A549 (cell line): ENCODE measurements at regions not wholly inside any gene's neighbourhood (a gene's known extent, or its start where the extent isn't known, plus 50 kb on each side); places are given as distances from the start of the nearest gene placed in this dataset.

Experiments used
- ATAC-seq, 2 experiments: fragments of 200-7000 bp in 1 of 2; fragments of >200 bp in 1 of 2; cut with Nextera tagmentation in 1 of 2; cut with Tn5 transposase in 1 of 2; 3 replicates each; pipeline versions ENCODE4 v1.8.0 to v1.9.1; 2018 to 2020; ENCODE audit warnings: mild to moderate bottlenecking in 1 of 2, moderate library complexity in 1 of 2
- CTCF ChIA-PET: fragments of 300-600 bp; sonication (Branson Sonifier 250); formaldehyde crosslinking; extraction: SDS; loops from one replicate; lab custom pipeline; 2021; ENCODE audit warnings: antibody characterized with exemption, inconsistent platforms; lab: Yijun Ruan, JAX
- POLR2A ChIA-PET: fragments of 350-600 bp; formaldehyde crosslinking; extraction: SDS; loops from one replicate; lab custom pipeline; 2021; ENCODE audit warnings: antibody characterized with exemption, inconsistent platforms; lab: Yijun Ruan, JAX
- DNase-seq, 2 experiments: peaks; one replicate each; pipeline versions ENCODE4 v3.0.0 to v3.0.0-alpha.2; 2011 to 2016; ENCODE audit warnings: low read depth in 1 of 2, low spot score in 1 of 2
- FAIRE-seq: peaks from 2 replicates; lab custom pipeline; 2011; peaks lifted over from hg19 to GRCh38; lab: Jason Lieb, UNC
- H3K27ac ChIP-seq, 2 experiments: fragments of >200 bp; sonication (Bioruptor Twin); formaldehyde crosslinking; 3 replicates each; pipeline ENCODE4 v1.5.1; 2016 to 2017
- H3K4me1 ChIP-seq: fragments of >200 bp; sonication (Bioruptor Twin); formaldehyde crosslinking; 3 replicates; pipeline ENCODE4 v1.6.1; 2016
- H3K4me2 ChIP-seq: fragments of >200 bp; sonication (Bioruptor Twin); formaldehyde crosslinking; 3 replicates; pipeline ENCODE4 v1.6.1; 2016
- H3K4me3 ChIP-seq: fragments of >200 bp; sonication (Bioruptor Twin); formaldehyde crosslinking; 3 replicates; pipeline ENCODE4 v1.5.1; 2016
- H3K9me3 ChIP-seq: fragments of >200 bp; sonication (Bioruptor Twin); formaldehyde crosslinking; 3 replicates; pipeline ENCODE4 v1.6.1; 2016
- ATOH8 ChIP-seq: fragments of 250-450 bp; sonication (Bioruptor Pico); IDR thresholded peaks from 2 replicates; pipeline ENCODE4 v1.5.0; 2020; ENCODE audit warnings: low read depth, mild to moderate bottlenecking, moderate library complexity
- BCL3 ChIP-seq: fragments of >200 bp; sonication (Bioruptor Twin); formaldehyde crosslinking; IDR thresholded peaks from 3 replicates; pipeline ENCODE4 v1.6.1; 2016
- CEBPB ChIP-seq, 2 experiments: fragments of >200 bp in 1 of 2; sonication (Bioruptor Twin) in 1 of 2; formaldehyde crosslinking in 1 of 2; IDR thresholded peaks; 2 replicates each; pipeline ENCODE4 v1.6.1; 2012 to 2016
- EHMT2 ChIP-seq: fragments of 200-600 bp; sonication (generic); IDR thresholded peaks from 2 replicates; pipeline ENCODE4 v1.6.1; 2016; ENCODE audit warnings: antibody characterized with exemption, low read depth, mild to moderate bottlenecking, moderate library complexity
- ELK1 ChIP-seq: fragments of 150-350 bp; IDR thresholded peaks from 2 replicates; pipeline ENCODE4 v1.6.1; 2014; ENCODE audit warnings: low read depth, mild to moderate bottlenecking, low read length
- EP300 ChIP-seq, 2 experiments: fragments of >200 bp; sonication (Bioruptor Twin); formaldehyde crosslinking; IDR thresholded peaks; 2 replicates in 1 of 2; 3 replicates in 1 of 2; pipeline ENCODE4 v1.6.1; 2016 to 2017
- HOXB13 ChIP-seq: fragments of 250-450 bp; sonication (Bioruptor Pico); IDR thresholded peaks from 2 replicates; pipeline ENCODE4 v1.5.0; 2020; ENCODE audit warnings: low read depth, mild to moderate bottlenecking, moderate library complexity
- JUN ChIP-seq, 2 experiments: fragments of >200 bp; sonication (Bioruptor Twin); formaldehyde crosslinking; IDR thresholded peaks; 2 replicates in 1 of 2; 3 replicates in 1 of 2; pipeline ENCODE4 v1.6.1; 2016 to 2017
- KDM5A ChIP-seq: fragments of 200-600 bp; sonication (generic); IDR thresholded peaks from 2 replicates; pipeline ENCODE4 v1.6.1; 2016; ENCODE audit warnings: antibody characterized with exemption, mild to moderate bottlenecking
- NPAS2 ChIP-seq: fragments of 250-450 bp; sonication (Bioruptor Pico); IDR thresholded peaks from 2 replicates; pipeline ENCODE4 v1.8.0; 2022; ENCODE audit warnings: mild to moderate bottlenecking, moderate library complexity, borderline replicate concordance
- PHF8 ChIP-seq: fragments of 200-600 bp; sonication (generic); IDR thresholded peaks from 2 replicates; pipeline ENCODE4 v1.6.1; 2016; ENCODE audit warnings: low read depth, mild to moderate bottlenecking, antibody characterized with exemption, moderate library complexity, borderline replicate concordance
- RFX5 ChIP-seq: fragments of 450-650 bp; IDR thresholded peaks from 2 replicates; pipeline ENCODE4 v1.7.1; 2014; ENCODE audit warnings: antibody characterized with exemption, mild to moderate bottlenecking, moderate library complexity
- RNF2 ChIP-seq: fragments of 200-600 bp; sonication (generic); IDR thresholded peaks from 2 replicates; pipeline ENCODE4 v1.6.1; 2016; ENCODE audit warnings: low read depth, mild to moderate bottlenecking, antibody characterized with exemption, moderate library complexity, borderline replicate concordance
- SMC3 ChIP-seq: fragments of >200 bp; sonication (Bioruptor Twin); formaldehyde crosslinking; IDR thresholded peaks from 3 replicates; pipeline ENCODE4 v1.6.1; 2018; ENCODE audit warnings: inconsistent platforms
- USF2 ChIP-seq: fragments of 450-650 bp; IDR thresholded peaks from 2 replicates; pipeline ENCODE4 v1.6.1; 2014; ENCODE audit warnings: antibody characterized with exemption
- ZFP36 ChIP-seq: fragments of 450-650 bp; IDR thresholded peaks from 2 replicates; pipeline ENCODE4 v1.6.1; 2014; ENCODE audit warnings: borderline replicate concordance; ENCODE audit not compliant: partially characterized antibody
- WGBS: methylation state at CpG from one replicate; pipeline ENCODE4 v1.1.6; 2017; ENCODE audit errors: missing lambda C conversion rate; 5-methylcytosine and 5-hydroxymethylcytosine counted together
- TF ChIP-seq, protein P1 (sequence below): fragments of >200 bp; sonication (Bioruptor Twin); formaldehyde crosslinking; IDR thresholded peaks from 2 replicates; pipeline ENCODE4 v1.6.1; 2016
- TF ChIP-seq, protein P2 (sequence below): fragments of 200-600 bp; sonication (generic); IDR thresholded peaks from 2 replicates; pipeline ENCODE4 v1.6.1; 2016; ENCODE audit warnings: antibody characterized with exemption, mild to moderate bottlenecking, moderate library complexity

GRCh38 chr12:105848286-105848685 lies 290.5 kb downstream of the NUAK1 start:
- H3K4me1 ChIP-seq: no peaks in the 10 kb centered on the region
- ATAC-seq (no peak), DNase-seq (no peak), FAIRE-seq (no peak)
- no peak overlapping the region for H3K27ac ChIP-seq
- H3K9me3 ChIP-seq: no peaks in the 10 kb centered on the region
- ChIA-PET CTCF (interaction anchor here (0.9 kb wide), 1 partner anchor 9 kb away, joined by 3 read pairs; no protein-coding TSS in a partner anchor), POLR2A (no interaction called here)
- H3K4me2 ChIP-seq: no peak overlapping the region
- WGBS: 70% methylated on average over 2 of the region's 2 CpGs
- H3K4me3 ChIP-seq: no peak overlapping the region
- TF ChIP-seq PHF8 (no peak), JUN (IDR thresholded peaks at IDR 0.05) (no peak)
- TF ChIP-seq, protein P1, sequence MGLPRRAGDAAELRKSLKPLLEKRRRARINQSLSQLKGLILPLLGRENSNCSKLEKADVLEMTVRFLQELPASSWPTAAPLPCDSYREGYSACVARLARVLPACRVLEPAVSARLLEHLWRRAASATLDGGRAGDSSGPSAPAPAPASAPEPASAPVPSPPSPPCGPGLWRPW: no peak

DNA sequence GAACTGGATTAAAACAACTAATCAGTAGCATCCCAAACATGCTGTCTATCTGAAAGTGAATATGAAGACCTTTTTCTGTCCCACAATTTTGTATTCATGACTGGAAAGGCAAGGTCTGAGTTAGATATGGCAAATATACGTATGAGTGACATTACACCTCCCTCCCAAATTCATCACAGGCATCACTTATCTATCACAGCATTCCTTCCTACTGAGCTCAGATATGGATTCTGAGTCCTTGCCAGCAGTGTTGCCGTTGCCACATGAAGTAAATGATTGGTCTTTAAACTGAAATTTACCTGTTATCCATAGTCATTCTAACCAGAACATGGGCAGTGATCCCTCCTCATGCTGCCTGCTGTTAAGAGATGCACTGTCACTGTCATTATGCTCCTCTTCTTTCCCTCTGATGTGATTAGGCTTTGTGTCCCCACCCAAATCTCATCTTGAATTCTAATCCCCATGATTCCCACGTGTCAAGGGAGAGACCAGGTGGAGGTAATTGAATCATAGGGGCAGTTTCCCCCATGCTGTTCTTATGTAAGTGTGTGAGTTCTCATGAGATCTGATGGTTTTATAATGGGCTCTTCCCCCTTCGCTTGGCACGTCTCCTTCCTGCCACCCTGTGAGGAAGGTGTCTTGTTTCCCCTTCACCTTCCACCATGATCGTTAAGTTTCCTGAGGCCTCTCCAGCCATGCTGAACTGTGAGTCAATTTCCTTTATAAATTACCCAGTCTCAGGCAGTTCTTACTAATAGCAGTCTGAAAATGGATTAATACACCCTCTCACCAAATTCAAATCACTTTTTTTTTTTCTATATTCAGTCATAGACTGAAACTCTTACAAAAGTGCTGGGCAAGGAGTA lies 288.4 kb downstream of the NUAK1 start:
- 52% methylated on average over 6 of the region's 6 CpGs for WGBS
- H3K27ac ChIP-seq: no peak overlapping the region
- POLR2A ChIA-PET: no interaction called here
- DNase-seq: no peak
- H3K4me3 ChIP-seq: no peak overlapping the region
- ATAC-seq: no peak
- FAIRE-seq: no peak
- no peaks in the 10 kb centered on the region for H3K9me3 ChIP-seq
- TF ChIP-seq BCL3 (no peak), HOXB13 (CRISPR knock-in tag) (no peak), ELK1 (no peak), EHMT2 (no peak), PHF8 (no peak), NPAS2 (CRISPR knock-in tag) (no peak), USF2 (no peak), RFX5 (no peak), SMC3 (no peak), RNF2 (no peak), ZFP36 (no peak), EP300 (IDR thresholded peaks at IDR 0.05) (no peak), KDM5A (no peak), ATOH8 (CRISPR knock-in tag) (no peak), CEBPB (IDR thresholded peaks at IDR 0.05) (no peak)
- TF ChIP-seq, protein P2, sequence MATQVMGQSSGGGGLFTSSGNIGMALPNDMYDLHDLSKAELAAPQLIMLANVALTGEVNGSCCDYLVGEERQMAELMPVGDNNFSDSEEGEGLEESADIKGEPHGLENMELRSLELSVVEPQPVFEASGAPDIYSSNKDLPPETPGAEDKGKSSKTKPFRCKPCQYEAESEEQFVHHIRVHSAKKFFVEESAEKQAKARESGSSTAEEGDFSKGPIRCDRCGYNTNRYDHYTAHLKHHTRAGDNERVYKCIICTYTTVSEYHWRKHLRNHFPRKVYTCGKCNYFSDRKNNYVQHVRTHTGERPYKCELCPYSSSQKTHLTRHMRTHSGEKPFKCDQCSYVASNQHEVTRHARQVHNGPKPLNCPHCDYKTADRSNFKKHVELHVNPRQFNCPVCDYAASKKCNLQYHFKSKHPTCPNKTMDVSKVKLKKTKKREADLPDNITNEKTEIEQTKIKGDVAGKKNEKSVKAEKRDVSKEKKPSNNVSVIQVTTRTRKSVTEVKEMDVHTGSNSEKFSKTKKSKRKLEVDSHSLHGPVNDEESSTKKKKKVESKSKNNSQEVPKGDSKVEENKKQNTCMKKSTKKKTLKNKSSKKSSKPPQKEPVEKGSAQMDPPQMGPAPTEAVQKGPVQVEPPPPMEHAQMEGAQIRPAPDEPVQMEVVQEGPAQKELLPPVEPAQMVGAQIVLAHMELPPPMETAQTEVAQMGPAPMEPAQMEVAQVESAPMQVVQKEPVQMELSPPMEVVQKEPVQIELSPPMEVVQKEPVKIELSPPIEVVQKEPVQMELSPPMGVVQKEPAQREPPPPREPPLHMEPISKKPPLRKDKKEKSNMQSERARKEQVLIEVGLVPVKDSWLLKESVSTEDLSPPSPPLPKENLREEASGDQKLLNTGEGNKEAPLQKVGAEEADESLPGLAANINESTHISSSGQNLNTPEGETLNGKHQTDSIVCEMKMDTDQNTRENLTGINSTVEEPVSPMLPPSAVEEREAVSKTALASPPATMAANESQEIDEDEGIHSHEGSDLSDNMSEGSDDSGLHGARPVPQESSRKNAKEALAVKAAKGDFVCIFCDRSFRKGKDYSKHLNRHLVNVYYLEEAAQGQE: no peak
- TF ChIP-seq, protein P1: no peak
- TF ChIP-seq, all 56 proteins: peak for 0
- CTCF ChIA-PET: interaction anchor here (1.1 kb wide), 2 partner anchors 10 to 26 kb away, joined by 3 read pairs; no protein-coding TSS in a partner anchor
- Histone ChIP-seq H3K4me1 (no peaks in the 10 kb centered on the region), H3K4me2 (no peak overlapping the region)
